HTR-8/SVneo (cell line): ENCODE measurements at regions not wholly inside any gene's neighbourhood (a gene's known extent, or its start where the extent isn't known, plus 50 kb on each side); places are given as distances from the start of the nearest gene placed in this dataset.

Experiments used
- DNase-seq: peaks from one replicate; pipeline ENCODE4 v3.0.0; 2011; ENCODE audit warnings: low spot score, mixed read lengths; ENCODE audit not compliant: insufficient read length
- FAIRE-seq: peaks from 2 replicates; lab custom pipeline; 2011; peaks lifted over from hg19 to GRCh38; lab: Jason Lieb, UNC

DNA sequence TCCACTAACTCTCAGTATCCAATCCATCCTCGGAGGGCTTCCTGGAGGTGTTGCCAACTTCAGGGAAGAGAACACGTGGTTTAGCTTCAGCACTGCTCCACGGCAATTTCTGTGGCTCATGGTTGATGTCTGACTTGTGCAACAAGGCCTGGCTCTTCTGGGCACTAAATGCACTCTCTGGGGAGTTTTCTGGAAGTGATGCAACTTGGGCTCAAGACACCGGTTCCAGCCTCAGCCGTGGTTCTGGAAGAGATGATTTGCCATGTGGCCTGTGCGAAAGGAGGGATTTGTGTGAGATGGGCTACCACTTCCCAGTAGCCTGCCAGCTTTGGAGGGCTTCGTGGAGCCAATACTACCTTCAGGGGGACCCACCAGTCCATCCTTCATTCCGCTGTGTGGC lies 118.6 kb upstream of the RTL1 start:
- no peak for FAIRE-seq
- no peak for DNase-seq

DNA sequence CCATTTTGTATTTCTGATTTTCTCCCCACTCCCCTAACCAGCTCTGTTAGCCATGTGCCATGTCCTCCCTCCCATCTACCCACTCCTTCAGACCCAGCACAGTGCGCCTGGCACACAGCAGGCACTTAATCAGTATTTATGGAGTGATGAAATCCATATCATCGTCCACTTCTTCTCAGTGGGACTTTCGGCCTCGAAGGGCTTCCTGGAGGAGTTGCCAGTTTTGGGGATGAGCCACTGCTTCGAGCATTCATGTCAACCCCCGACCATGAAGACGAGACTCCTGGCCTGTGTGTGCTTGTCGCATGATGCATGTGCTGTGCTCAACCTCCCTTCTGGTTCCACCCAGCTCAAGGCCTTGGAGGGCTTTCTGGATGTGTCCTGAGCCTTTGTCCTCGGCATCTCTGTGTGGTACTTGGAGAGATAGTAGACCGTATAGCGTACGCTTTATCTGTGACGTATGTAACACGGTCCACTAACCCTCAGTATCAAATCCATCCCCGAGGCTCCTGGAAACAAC lies 119.5 kb upstream of the RTL1 start:
- DNase-seq (no peak), FAIRE-seq (no peak)

DNA sequence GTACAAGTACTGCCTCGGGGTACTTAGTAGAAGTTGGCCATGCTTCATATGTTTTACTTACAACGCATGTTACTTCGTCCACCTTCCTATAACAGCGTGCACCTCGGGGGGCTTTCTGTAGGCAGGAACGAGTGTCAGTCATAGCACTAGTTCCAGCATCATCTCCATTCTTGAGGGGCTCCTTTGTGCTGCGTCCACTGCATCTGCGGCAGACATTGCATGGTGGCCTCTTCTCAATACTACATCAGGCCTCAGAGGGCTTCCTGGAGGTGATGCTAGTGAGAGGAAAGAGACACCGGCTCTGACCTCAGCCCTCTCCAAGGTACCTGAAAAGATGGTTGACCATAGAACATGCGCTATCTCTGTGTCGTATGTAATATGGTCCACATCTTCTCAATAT lies 121.2 kb upstream of the RTL1 start:
- no peak for FAIRE-seq

DNA sequence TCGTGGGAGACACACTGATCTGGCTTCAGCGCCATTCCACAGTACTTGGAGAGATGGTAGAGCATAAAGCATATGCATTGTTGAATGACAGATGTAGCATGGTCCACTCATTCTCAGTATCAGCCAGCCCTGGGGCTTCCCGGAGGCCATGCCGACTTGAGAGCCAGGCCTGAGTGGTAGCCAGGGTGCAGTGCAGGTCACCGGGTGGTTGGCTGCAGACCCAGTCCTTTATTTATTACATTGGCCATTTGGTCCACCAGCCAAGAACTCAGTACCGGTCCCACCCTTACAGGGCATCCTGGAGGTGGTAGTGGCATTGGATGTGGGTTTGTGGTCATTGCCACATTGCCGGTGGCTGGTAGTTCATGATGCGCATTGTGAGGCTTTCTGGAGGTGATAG lies 121.6 kb upstream of the RTL1 start:
- no peak for FAIRE-seq
- DNase-seq: no peak

More for the DNA sequence above, 121.2 kb upstream of the RTL1 start:
- no peak for DNase-seq

DNA sequence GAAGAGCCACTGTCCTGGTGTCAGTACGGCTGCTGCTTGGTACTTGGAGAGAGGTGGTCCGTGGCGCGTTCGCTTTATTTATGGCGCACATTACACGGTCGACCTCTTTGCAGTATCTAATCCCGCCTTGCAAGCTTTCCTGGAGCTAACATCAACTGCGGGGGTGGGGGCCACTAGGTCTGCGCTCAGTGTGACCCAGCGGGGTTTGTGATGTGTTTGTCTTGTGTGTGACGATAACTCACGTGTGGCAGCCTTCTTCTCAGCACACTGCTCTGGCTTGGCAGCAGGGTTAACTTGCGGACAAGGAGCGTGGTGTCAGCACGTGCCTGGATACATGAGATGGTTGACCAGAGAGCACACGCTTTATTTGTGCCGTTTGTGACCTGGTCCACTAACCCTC lies 122.2 kb upstream of the RTL1 start:
- FAIRE-seq (no peak), DNase-seq (no peak)

DNA sequence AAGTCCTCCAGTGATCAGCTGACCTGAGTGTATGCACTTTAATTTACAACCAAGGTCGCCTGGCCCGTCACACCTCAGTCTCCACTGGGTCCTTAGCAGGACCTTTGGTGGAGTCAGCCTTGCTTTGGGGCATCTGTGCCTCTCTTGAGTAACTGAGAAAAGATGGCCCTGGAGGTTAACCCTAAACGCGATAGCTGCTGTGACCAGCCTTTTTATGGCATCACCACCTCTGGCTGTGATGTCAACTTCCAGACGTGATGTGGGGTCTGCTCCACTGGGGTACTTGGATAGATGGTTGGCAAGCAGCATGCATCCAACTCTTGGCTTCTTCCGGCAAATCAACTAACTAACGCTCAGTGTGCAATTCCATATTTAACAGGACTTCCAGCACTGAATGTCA lies 122.8 kb upstream of the RTL1 start:
- FAIRE-seq: no peak

DNA sequence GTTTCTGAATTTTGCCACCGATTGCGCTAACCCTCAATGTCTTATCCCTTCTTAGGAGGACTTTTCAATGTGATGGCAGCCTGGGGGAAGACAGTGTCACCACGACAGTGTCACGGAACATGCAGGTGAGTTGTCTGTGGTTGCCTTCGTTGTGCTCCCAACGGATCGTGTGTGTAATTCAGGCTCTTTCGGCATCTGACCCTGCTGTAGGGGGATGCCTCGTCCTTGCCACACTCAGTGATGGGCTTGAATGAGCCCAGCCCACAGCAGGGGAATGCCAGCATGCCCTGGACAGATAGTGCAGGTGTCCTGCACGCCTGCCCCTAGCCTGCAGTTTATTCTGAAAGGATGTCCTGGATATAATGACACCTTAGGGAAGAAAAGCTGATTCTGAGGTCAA lies 123.8 kb upstream of the RTL1 start:
- DNase-seq (no peak), FAIRE-seq (peak; percentile 44)

More for the DNA sequence above, 122.8 kb upstream of the RTL1 start:
- DNase-seq: no peak

DNA sequence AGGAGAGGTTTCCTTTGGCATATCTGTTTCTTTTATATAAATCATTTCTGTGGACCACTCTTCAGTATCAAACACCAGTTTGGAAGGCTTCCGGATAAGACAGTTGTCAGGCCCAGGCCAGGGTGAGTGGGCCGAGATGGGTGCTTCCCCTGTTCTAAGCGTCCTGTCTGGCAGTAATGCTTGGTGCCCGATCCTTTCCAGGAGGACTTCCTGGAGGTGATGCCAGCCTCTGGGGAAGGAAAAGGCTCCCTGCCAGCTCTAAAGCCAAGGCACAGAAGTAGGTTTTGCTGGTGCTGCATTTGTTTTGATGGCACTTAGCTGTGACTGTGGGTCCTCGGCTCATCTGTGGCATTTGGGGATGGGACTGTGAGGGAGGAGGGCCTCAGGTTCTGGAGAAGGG lies 124.4 kb upstream of the RTL1 start:
- DNase-seq: no peak
- no peak for FAIRE-seq

DNA sequence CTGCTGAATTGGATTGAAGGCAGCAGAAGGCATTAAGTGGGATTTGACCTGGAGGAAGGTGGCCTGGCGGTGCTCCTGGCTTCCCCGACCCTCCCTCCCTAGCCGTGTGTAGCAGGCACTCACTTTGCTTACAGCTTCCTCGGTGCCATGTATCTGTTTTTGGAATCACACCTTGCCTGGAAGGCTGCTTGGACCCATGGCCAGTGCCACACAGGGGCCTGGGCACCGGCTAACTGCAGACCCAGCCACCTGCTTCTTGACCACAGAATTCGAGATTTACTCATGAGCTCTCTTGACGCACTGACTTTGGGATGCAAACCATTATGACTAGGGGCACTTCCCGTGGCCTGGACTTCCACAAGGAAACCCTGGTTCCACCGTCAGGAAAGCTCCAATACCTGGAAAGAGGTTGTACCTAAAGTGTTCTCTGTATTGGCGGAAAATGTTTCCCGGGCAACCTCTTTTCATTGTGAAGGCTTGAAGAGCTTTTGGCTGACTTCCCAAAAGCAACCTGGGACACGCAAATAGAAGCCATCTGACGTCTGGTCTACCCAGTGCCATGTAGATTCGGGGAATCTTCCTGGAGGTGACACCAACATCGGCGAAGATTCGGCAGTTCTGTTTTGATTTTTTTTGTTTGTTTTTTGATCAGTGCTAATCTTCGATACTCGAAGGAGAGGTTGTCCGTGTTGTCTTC lies 125.6 kb upstream of the RTL1 start:
- DNase-seq: no peak
- no peak for FAIRE-seq

DNA sequence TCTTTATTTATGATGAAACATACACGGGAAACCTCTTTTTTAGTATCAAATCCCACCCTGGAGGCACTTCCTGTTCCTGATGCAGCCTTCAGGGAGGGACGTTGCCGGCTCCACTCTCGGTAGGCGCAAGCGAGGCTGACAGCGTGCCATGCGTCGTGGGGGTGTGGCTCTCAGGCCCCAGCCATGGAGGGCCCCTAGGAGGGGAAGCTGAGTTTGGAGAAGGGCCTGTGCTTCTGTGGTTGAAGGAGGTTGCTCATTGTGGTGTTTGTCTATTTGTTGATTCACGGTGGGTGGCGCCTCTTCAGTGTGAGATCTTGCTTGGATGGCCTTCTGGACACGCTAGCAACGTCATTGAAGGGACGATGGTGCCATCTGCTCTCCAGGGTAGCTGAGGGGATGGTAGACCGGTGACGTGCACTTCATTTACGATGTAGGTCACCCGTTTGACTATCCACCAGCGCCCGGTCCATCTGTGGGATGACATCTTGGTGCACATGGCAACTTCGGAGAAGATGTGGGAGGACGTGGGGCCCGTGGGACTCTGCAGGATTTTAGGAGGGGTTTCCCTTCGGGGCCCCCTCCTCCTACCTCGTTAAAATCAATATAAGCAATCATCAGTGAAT lies 126.3 kb upstream of the RTL1 start:
- DNase-seq (no peak), FAIRE-seq (no peak)

DNA sequence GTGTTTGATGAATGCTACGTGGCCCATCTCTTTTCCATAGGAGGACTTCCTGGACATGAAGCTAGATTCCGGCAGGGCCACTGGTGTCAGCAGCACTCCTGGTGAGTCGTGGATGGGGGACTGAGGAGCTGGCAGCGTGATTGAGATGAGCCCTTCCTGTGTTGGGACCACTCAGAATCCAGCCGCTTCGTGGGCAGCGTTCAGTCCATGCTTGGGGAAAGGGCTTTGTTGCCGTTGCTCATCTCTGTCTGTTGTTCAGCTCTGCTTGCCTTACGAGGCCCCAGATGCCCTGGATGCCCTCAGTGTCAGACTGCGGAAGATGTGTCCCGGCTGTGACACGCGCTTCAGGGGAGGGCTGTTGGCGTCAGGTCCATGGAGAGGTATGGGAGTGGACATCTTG lies 127.1 kb upstream of the RTL1 start:
- DNase-seq (no peak), FAIRE-seq (no peak)

DNA sequence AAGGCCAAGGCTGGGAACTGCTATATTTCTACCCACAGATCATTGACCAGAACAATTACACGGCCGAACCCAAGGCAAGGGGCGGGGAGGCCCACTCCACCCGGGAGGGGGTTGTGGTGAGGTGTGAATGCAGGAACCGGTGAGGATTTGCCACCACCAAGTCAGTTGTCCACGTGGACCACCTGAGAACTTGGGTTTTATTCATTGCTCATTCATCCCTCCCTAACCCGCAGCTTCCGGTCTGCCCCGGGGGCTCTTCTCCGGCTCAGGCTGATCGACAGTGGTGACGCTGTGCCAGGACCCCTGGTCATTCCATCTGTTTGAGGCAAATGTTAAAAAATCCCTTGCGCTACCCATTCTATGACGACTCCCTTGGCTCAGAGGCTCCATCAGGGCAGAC lies 127.7 kb upstream of the RTL1 start:
- DNase-seq (no peak), FAIRE-seq (no peak)

DNA sequence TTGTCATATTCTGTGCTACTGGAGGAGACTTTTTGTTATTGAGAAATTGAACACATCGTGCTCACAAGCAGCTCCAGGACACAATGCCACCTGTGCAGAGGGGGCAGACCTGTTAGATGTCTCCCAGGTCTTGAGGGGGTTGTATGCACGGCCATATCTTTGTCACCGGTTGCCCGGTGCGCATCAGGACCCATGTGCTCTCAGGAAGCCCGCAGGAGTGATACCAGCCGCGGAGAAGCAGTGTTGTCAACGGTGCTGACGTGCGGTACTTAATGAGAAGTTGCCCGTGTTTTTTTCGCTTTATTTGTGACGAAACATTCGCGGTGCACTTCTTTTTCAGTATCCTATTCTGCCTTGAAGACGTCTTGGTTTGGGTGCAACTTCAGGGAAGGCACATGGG lies 128.2 kb upstream of the RTL1 start:
- DNase-seq (no peak), FAIRE-seq (no peak)

DNA sequence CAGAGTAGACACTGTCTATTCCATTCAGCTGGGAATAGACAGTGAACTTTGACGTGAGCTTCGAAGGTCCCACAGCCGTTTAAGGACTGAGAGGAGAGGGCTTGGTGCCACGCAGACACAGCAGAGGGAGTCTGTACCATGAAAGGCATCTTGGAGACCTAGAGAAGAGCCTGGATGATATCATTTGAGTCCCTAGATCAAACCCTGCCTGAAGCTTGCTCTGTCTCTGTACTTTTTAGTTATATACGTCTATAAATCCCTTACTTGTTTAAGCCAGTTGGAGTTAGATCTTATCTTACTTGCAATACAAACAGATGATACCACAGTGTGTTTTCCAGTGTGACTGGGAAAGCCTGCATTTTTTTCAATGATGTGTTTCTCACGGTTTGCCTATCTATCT lies 128.9 kb upstream of the RTL1 start:
- FAIRE-seq: no peak
- DNase-seq: no peak

DNA sequence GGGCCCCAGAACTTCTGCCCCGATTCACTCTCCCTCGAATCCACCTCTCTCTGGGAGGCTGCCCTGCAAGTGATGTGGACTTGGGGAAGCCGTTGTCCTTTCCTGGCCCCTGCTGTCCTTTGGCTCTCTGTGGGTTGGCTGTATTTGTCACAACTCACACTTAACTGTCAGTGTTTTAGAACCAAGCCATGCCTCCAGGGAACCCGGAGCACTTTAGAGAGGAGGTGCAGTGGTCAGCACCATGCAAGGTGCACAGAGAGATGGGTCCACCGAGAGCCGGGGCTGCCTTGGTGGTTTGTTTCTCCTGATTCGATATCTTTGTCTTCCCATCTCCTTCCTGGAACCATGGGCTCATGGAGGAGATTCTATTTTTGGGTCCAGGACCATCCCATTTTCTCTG lies 129.5 kb upstream of the RTL1 start:
- no peak for DNase-seq
- no peak for FAIRE-seq

DNA sequence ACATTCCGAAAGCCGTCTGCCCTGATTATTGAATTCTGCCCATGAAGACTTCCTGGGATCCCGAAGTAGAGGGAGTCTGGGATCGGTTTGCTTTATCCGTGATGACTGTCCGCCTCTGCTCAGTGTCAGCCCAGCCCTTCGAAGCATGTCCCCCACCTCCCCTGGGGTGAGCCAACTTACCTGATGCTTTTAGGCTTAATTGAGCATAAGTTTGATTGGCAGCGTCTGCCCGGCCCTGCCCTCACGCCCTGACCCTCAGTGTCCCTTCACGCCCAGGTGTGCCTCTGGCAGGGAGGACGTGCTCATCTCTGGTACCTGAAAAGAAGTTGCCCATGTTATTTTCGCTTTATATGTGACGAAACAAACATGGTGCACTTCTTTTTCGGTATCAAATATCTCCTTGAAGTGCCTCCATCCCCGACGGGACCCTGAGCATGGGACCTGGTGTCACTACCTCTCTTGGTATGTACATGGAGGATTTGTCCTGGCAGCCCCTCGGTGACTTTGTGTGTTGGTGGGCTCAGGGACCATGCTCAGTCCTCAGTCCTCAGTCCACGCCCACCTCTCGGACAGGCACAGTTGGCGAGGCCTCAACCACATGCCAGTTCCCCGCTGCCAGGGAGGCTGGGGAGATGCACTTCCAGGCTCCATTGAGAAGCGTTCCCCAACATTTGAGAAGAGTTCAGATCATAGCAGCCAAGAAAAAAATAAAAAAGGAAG lies 130.1 kb upstream of the RTL1 start:
- no peak for FAIRE-seq
- no peak for DNase-seq

DNA sequence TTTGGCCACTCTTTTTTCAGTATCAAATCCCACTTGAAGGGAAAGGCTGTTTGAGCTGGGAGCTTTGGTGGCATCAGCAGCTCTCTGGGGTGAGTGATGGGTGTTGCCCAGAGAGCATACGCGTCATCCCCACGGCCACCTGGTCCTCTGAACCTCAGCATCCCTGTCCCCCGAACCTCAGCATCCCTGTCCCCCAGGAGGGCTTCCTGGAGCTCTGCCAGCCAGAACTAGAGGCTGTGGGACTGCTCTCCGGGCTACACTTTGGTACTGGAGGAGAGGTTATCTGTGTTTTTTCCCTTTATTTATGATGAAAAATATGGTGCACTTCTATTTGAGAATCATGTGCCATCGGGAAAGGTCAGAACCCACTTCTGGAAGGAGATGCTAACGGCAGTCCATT lies 131.5 kb upstream of the RTL1 start:
- DNase-seq: no peak
- no peak for FAIRE-seq

DNA sequence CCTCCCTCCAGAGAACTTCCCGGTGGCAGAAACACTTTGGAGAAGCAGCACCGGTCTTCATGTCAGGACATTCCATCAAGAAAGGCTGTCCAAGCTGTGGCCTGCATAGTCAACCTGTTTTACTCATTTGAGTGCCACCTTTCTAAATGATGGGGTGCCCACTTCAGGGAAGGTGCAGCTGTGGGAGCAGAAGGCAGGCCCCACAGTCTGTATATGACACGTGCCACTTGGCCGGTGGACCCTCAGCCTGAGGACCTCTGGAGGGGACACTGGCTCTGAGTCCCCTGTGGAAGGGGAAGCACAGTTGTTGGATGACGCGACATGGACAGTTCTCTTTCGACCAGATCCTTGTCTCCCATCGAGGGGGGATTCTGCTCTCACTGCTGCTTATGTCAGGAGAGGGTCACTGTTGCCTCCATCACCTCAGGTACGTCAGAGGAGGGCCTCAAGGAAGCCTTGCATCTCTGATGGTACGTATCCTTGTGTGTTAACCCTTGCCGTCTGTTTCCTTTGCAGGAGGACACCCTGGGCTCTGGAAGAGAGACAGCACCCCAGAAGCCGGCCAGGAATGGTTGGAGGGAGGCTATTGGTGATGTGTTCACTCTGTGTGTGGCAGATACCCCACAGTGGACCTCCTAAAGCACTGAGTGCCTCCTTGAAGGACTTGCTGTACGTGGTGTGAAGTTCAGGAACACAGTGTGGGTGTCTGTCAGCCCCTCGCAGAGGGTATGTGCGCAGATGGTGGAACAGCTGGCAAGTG lies 132.1 kb upstream of the RTL1 start:
- FAIRE-seq: peak; percentile 28

DNA sequence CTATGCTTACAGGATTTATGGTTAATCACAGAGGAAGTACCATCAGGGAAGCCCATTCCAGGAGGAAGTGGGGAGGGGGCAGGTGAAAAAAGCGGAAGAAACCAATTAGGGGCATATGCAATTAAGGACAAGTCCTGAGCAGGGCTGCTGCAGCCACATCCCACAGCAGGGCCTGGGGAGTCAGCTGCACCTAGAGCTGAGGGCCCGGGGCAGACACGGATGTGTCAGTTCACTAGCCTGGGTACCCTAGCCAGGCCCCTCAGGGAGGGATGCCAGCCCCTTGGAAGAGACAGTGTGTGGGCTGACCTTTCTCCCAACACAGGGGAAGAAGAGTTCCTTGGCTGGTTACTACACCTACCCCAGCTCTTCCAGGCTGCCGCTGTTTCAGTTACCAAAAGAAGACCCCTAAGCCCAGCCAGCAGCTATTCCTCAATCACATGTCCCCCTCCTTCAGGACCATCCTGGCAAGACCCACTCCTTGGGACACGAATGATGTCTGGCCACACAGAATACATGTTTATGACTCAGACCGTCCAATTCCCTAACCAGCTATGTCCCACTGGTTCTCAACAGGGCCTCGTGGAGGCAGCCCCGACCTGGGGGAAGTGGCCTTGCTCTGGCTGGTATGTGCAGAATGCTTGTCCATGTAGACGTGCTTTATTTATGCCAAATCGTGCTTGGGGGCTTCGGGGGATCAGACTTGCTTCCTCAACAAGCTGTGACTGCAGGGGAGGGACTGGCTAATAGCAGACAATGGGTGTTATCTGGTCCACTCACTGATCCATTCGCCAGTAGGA lies 133.7 kb upstream of the RTL1 start:
- no peak for FAIRE-seq

More for the DNA sequence above, 132.1 kb upstream of the RTL1 start:
- no peak for DNase-seq

More for the DNA sequence above, 133.7 kb upstream of the RTL1 start:
- no peak for DNase-seq
